ELF-1 (cell line): ENCODE measurements at regions not wholly inside any gene's neighbourhood (a gene's known extent, or its start where the extent isn't known, plus 50 kb on each side); places are given as distances from the start of the nearest gene placed in this dataset.
"Not testable (repeated sequence)": the region's sequence is repeated elsewhere in the genome, so short reads cannot be mapped to it uniquely, and the experiment has no call there.

ENCODE experiments used
- DNase-seq: peaks from one replicate; pipeline ENCODE4 v3.0.0-alpha.2; 2016; ENCODE audit warnings: low read depth, low spot score

GRCh38 chr6:165008971-165009370 lies 300.4 kb downstream of the C6orf118 start:
- DNase-seq = no peak

DNA sequence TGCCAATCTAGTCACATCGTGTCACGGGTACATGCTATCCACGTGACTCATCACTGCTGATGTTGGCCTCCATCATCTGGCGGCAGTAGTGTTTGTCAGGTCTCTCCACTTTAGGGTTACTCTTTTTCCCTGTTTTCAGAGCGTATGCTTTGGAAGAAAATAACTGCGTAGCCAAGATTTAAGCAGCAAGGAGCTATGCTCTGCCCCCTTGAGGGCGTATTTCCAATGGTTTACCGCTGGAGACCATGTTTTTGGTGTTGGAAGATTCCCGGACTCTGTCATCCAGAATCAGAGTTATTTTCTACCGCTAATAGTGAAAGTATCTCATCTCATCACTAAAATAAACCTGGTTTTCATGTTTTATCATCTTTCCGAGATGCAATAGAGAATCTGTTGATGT lies 306.5 kb downstream of the C6orf118 start:
- DNase-seq = no peak

GRCh38 chr6:165002358-165002757 lies 307.0 kb downstream of the C6orf118 start:
- no peak for DNase-seq

- DNase-seq = no peak
Measured at GRCh38 chr6:165001502-165002157, 307.8 kb downstream of the C6orf118 start.

- no peak for DNase-seq
Measured at GRCh38 chr6:164998297-164998696, 311.1 kb downstream of the C6orf118 start.

DNA sequence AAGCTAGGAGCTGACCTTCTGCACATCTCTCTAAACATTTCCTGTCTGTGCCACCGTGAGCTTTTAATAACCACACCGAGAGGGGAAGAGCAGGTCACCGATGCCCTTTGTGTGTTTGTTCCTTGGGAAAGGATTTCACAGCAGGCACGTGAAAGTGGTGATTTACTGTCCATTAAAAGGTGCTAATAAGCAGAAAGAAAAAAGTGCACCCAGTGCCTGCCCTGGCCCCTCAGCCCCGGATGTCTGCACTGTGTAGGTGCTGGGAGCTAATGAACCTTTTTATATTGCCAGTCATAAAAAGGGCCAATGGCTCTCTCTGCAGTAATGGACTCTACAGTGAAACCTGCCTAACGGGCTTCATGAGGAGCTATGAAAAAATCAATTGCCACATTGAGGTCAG lies 312.6 kb downstream of the C6orf118 start:
- DNase-seq = no peak

GRCh38 chr6:164991573-164991972 lies 317.8 kb downstream of the C6orf118 start:
- DNase-seq = no peak

GRCh38 chr6:164990901-164991300 lies 318.5 kb downstream of the C6orf118 start:
- DNase-seq = no peak

GRCh38 chr6:164982389-164982788 lies 327.0 kb downstream of the C6orf118 start:
- DNase-seq = no peak

DNA sequence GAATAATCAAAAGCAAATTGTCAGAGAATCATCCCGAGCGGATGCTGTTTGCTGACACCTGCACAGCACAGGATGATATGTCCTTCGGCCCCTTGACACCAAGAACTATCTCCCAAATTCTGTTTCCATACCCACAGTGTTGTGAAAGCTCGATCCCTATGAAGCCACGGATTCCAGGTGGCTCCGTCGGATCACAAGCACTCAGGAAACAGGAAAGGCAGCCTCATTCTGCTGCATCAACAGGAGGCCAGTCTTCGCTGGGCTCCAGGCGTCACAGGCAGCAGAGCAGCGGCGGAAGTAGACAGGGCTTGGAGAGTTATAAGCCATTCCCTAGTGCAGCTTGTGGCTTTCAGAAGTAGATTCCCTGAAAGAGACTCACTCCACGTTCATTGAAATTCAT lies 342.3 kb downstream of the C6orf118 start:
- DNase-seq = peak; percentile 4

- DNase-seq = no peak
Measured at GRCh38 chr6:164962805-164963204, 346.6 kb downstream of the C6orf118 start.

DNA sequence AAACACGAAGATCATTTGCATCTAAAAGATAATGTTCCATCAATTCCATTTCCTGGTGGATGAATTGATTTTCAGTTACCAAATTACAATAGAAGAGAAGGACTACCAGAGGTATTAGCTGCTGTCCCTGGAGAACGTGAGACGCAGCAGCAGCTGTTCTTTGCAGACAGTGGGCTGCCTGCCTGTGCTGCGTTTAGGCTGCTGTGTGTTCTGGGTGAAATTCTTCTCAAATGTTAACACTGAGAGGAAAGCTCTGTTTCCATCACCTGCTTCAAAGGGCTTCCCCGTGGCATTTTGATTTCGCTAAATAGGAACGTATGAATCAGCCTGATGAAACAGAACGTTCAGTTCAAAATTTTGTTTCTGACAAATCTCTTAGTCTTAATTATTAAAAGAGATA lies 362.2 kb downstream of the C6orf118 start:
- no peak for DNase-seq

DNA sequence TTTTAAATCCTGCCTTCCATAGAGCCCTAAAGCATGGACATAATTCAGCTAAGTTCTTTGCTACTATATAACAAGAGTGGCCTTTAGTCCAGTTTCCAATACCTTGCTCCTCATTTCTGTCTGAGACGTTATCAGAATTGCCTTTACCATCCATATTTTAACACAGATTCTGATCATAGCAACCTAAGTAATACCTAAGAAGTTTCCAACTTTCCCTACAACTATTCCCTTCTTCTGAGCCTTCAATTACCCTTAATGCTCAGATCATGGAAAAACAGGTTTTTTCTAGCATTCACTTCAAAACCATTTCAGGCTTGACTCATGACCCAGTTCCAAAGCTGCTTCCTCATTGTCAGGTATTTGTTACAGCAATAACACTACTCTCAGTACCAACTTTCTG lies 367.1 kb downstream of the C6orf118 start:
- DNase-seq = no peak

DNA sequence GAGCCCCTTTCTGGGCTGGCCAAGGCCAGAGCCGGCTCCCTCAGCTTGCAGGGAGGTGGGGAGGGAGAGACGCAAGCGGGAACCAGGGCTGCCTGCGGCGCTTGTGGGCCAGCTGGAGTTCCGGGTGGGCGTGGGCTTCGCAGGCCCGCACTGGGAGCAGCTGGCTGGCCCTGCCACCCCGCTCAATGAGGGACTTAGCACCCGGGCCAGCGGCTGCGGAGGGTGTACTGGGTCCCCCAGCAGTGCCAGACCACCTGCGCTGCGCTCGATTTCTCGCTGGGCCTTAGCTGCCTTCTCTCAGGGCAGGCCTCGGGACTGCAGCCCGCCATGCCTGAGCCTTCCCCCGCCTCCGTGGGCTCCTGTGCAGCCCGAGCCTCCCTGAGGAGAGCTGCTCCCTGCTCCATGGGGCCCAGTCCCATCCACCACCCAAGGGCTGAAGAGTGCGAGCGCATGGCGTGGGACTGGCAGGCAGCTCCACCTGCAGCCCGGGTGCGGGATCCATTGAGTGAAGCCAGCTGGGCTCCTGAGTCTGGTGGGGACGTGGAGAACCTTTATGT lies 376.1 kb downstream of the C6orf118 start:
- not testable (repeated sequence) for DNase-seq

DNA sequence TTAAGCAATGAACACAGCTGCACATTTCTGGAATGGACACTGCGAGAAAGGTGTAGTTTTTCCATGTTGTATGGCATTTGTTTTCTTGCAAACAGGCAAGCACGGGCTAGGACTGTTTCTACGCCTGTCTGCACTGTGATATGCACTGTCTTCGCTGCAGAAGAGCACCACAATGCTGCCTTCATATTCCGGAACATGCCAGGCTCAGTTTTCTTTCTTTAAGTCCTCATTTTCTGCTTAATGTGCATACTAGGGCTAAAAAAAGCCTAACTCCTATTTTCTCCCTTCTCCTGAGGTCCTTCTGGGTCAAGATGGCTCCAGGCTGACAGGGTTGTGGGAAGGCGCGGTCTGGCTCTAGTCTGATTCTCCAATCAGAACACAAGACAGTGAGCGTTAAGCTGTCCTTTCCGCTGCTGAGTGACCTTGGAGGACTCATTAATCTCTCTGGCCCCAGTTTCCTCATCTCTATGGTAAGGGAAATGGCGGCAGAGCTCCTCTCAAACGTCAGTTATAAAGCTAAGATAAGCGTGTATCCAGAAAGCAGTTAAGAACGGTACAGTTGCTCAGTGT lies 379.9 kb downstream of the C6orf118 start:
- DNase-seq = no peak

GRCh38 chr6:164928728-164929407 lies 380.5 kb downstream of the C6orf118 start:
- DNase-seq = no peak

GRCh38 chr6:164928057-164928727 lies 381.2 kb downstream of the C6orf118 start:
- no peak for DNase-seq

DNA sequence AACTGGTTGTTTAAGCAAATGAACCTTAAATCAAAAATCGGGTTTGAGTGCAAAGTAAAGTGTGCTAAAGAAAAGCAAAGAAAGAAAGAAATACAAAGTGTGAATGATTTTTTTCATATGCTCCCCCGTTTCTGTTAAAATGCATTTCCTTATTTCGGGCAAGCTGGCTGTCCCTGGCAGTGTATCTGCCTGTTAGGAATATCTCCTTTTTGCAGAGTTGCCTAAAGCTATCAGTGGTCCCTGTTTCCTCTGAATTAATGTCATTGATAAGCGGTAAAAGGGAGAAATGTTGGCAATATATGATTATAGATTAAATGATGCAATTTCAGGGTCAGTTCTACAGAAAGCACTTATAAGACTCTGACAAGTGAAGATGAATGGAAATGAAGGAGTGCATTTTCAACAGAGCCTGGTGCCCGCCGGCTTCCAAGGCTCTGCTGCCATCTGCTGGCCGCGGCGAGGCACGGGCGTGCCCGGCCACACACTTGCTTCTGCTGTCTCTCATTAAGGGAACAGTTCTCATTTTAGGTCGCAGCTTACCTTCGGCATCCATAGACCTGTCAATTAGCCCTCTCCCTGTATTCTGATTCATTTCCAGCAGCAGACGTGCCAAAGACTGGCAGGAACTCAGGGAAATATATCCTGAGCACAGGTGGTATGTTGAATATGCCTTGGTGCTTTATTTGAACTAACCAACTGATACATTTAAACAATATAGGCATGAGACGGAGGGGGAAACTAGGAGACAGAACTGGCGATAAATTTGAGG lies 381.9 kb downstream of the C6orf118 start:
- peak; percentile 89 for DNase-seq

GRCh38 chr6:164926686-164927085 lies 382.7 kb downstream of the C6orf118 start:
- no peak for DNase-seq

DNA sequence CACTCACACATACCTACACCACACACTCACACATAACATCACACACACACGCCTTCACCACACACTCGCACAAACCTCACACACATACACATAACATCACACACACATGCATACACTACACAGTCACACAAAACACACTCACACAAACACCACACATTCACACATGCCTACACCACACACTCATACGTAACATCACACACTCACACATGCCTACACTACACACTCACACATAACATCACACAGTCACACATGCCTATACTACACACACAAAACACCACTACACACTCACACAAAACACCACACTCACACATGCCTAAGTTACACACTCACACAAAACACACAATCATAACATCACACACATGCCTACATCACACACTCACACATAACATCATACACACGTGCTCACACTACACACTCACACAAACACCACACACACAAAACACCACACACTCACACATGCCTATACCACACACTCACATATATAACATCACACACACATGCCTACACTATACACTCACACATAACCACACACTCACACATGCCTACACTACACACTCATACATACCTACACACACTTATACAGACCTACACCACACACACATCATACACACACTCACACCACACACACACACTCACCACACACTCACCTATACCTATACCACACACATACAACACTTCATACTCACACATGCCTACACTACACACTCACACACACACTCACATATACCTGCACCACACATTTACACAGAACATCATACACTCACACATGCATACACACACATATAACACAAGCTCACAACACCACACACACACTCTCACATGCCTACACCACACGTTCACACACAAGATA lies 383.5 kb downstream of the C6orf118 start:
- no peak for DNase-seq

DNA sequence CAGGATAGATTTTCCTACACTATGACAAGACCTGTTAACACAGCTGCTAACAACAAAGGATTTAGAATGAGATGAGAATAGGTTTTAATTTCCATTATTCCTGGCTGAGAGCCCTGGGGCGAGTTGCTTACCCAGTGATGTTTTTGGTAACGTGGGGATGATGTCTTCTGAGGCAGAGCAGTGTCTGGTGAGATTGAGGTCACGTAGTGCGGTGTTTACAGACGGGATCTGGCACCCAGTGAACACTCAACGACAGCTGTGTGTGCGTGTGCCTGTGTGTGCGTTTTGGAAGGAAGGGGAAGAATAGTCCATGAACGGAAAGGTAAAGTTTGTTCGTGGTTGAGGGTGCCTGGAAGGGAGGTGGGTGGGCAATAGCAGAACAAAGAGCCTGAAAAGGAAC lies 384.7 kb downstream of the C6orf118 start:
- DNase-seq = no peak
